IPS-NIHi7 (cell line): ENCODE measurements at regions not wholly inside any gene's neighbourhood (a gene's known extent, or its start where the extent isn't known, plus 50 kb on each side); places are given as distances from the start of the nearest gene placed in this dataset.
"Not testable (repeated sequence)": the region's sequence is repeated elsewhere in the genome, so short reads cannot be mapped to it uniquely, and the experiment has no call there.

Experiments
- DNase-seq: peaks from one replicate; pipeline ENCODE4 v3.0.0; 2012; ENCODE audit warnings: mixed read lengths; ENCODE audit errors: extremely low spot score

- DNase-seq, result no peak
These were observed 68.9 kb upstream of the VGLL4 start for GRCh38 chr3:11712646-11713045.

- DNase-seq, result no peak
These were observed 68.2 kb upstream of the VGLL4 start for GRCh38 chr3:11711876-11712275.

GRCh38 chr3:11709782-11710181 lies 66.1 kb upstream of the VGLL4 start:
- no peak for DNase-seq

- not testable (repeated sequence) for DNase-seq
These were observed 63.4 kb upstream of the VGLL4 start for GRCh38 chr3:11707084-11707483.

GRCh38 chr3:11706604-11707003 lies 62.9 kb upstream of the VGLL4 start:
- DNase-seq, result no peak

- DNase-seq, result no peak
These were observed 61.3 kb upstream of the VGLL4 start for GRCh38 chr3:11705049-11705448.

GRCh38 chr3:11703146-11703545 lies 59.4 kb upstream of the VGLL4 start:
- DNase-seq, result no peak

- DNase-seq, result no peak
These were observed 55.3 kb upstream of the VGLL4 start for GRCh38 chr3:11699083-11699427.

GRCh38 chr3:11698326-11699082 lies 54.8 kb upstream of the VGLL4 start:
- no peak for DNase-seq

- DNase-seq, result no peak
These were observed 54.0 kb upstream of the VGLL4 start for GRCh38 chr3:11697701-11698100.

- DNase-seq, result no peak
These were observed 52.3 kb upstream of the VGLL4 start for GRCh38 chr3:11696054-11696453.
